ENCODE measurements at regions not wholly inside any gene's neighbourhood (a gene's known extent, or its start where the extent isn't known, plus 50 kb on each side); places are given as distances from the start of the nearest gene placed in this dataset.

DNA sequence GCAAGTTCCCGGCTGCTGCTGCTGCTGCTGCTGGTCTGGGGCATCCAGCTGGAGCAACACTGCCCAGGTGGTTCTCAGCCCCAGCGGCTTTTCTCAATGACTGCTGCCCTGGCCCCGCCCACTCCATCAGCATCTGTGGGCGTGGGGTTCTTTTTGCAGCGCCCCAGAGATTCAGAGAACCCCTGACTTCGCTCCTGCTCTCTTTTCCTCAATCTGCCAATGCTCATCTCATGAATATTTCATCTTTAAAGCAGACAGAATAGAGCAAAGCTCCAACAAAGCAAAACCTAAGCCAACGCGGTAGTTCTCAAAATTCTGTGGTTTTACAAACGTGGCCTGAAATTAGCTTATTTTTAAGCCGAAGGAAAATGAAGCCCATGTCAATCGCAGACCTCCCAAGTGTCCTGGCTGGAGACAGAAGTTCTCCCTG is 363.6 kb downstream of the CTTN start:
- H2BK120ac ChIP-seq (ENCODE audit: low read depth, low read length, poor library complexity, severe bottlenecking): no peak overlapping the region
- no peak overlapping the region for H3K27ac ChIP-seq (ENCODE audit: insufficient read length, low read depth, low read length)
- no peak overlapping the region for H4K8ac ChIP-seq (replicated peaks; ENCODE audit: insufficient read length, low read depth, low read length)
- Mint-ChIP-seq H3K27me3 (ENCODE audit: low read depth) (peaks cover 4% of the 10 kb centered on the region), H3K36me3 (ENCODE audit: insufficient read depth in 1 of 3, low read depth in 3 of 3) (peaks cover 6 to 12% (median 8%) of the 10 kb centered on the region in 3 experiments), H3K4me3 (no peak overlapping the region), H3K4me1 (peaks cover 17 to 22% of the 10 kb centered on the region in 2 experiments), H3K27ac (no peak overlapping the region), H3K9me3 (peaks cover 1 to 9% of the 10 kb centered on the region in 2 experiments; a peak in 4 of 5 replicates)
- H3K23ac ChIP-seq (ENCODE audit: insufficient read length, low read depth, low read length): no peak overlapping the region
- no peak overlapping the region for H3K9ac ChIP-seq (ENCODE audit: extremely low read depth, insufficient read length, low read length)
- no peak overlapping the region for H2BK12ac ChIP-seq (ENCODE audit: insufficient read length, low read depth, low read length)
- H3K4ac ChIP-seq (ENCODE audit: low read depth, low read length): no peak overlapping the region
- no peak overlapping the region for H2BK20ac ChIP-seq (ENCODE audit: low read depth, low read length, poor library complexity, severe bottlenecking)
- no peaks in the 10 kb centered on the region for H3K4me1 ChIP-seq (ENCODE audit: insufficient read depth, low read length)
- no peak overlapping the region for H4K91ac ChIP-seq (ENCODE audit: insufficient read length, low read depth, low read length)
- no peak overlapping the region for H3K18ac ChIP-seq (ENCODE audit: insufficient read length, low read depth, low read length)
- H4K5ac ChIP-seq (ENCODE audit: insufficient read length, low read depth, low read length): no peak overlapping the region
- H3K9me3 ChIP-seq (ENCODE audit: control insufficient read depth, low read depth, low read length): no peaks in the 10 kb centered on the region
- H3K56ac ChIP-seq (ENCODE audit: insufficient read length, low read depth, low read length): no peak overlapping the region
- no CpG with 5 or more reads among the region's 11 CpGs for WGBS (ENCODE audit: extremely low coverage, insufficient read length, low lambda C conversion rate)
- no peak overlapping the region for H2AFZ ChIP-seq (ENCODE audit: low read length)
- no peak overlapping the region for H2AK5ac ChIP-seq (ENCODE audit: insufficient read length, low read length)
- no peaks in the 10 kb centered on the region for H3K79me1 ChIP-seq (ENCODE audit: insufficient read depth, low read depth, low read length, poor library complexity, severe bottlenecking)
- no peak overlapping the region for H3K14ac ChIP-seq (ENCODE audit: insufficient read depth, low read length)
- no peaks in the 10 kb centered on the region for H3K23me2 ChIP-seq (ENCODE audit: insufficient read length, low read depth, low read length, poor library complexity, severe bottlenecking)
- H2BK5ac ChIP-seq (ENCODE audit: insufficient read length, low read length): no peak overlapping the region
- no peaks in the 10 kb centered on the region; the same call in 1 of the 2 replicates for H3K79me2 ChIP-seq (ENCODE audit: insufficient read depth, low read length)
- H3T11ph ChIP-seq (ENCODE audit: low read length): no peak overlapping the region
- H4K20me1 ChIP-seq (ENCODE audit: control insufficient read depth, insufficient read depth, insufficient read length): no peaks in the 10 kb centered on the region
- no peak for DNase-seq
- H3K27me3 ChIP-seq (ENCODE audit: insufficient read depth, low read length): no peaks in the 10 kb centered on the region
- TF ChIP-seq, protein P1, sequence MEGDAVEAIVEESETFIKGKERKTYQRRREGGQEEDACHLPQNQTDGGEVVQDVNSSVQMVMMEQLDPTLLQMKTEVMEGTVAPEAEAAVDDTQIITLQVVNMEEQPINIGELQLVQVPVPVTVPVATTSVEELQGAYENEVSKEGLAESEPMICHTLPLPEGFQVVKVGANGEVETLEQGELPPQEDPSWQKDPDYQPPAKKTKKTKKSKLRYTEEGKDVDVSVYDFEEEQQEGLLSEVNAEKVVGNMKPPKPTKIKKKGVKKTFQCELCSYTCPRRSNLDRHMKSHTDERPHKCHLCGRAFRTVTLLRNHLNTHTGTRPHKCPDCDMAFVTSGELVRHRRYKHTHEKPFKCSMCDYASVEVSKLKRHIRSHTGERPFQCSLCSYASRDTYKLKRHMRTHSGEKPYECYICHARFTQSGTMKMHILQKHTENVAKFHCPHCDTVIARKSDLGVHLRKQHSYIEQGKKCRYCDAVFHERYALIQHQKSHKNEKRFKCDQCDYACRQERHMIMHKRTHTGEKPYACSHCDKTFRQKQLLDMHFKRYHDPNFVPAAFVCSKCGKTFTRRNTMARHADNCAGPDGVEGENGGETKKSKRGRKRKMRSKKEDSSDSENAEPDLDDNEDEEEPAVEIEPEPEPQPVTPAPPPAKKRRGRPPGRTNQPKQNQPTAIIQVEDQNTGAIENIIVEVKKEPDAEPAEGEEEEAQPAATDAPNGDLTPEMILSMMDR (conservative IDR thresholded peaks at IDR 0.05): no peak
- H2BK15ac ChIP-seq (ENCODE audit: low read depth, low read length): no peak overlapping the region
- no peak overlapping the region for H3K4me2 ChIP-seq (ENCODE audit: insufficient read depth, insufficient read length, low read length)
